ENCODE measurements at regions not wholly inside any gene's neighbourhood (a gene's known extent, or its start where the extent isn't known, plus 50 kb on each side); places are given as distances from the start of the nearest gene placed in this dataset.

- TF ChIP-seq CTCF (conservative IDR thresholded peaks at IDR 0.05; ENCODE audit: low read length) (no peak), EZH2phosphoT487 (IDR thresholded peaks at IDR 0.05; ENCODE audit: borderline replicate concordance) (no peak)
Observed at GRCh38 chr16:52731219-52731875, 184.4 kb upstream of the TOX3 start.

All from Loucy (cell line).